ENCODE measurements at regions not wholly inside any gene's neighbourhood (a gene's known extent, or its start where the extent isn't known, plus 50 kb on each side); places are given as distances from the start of the nearest gene placed in this dataset.

- no peak for TF ChIP-seq CTCF (IDR thresholded peaks at IDR 0.05)
- H3K4me1 Mint-ChIP-seq (ENCODE audit: unreplicated experiment), result peaks cover 5% of the 10 kb centered on the region
- H3K4me3 Mint-ChIP-seq (ENCODE audit: unreplicated experiment), result no peak overlapping the region
- H3K9me3 Mint-ChIP-seq (ENCODE audit: unreplicated experiment), result peaks cover 5% of the 10 kb centered on the region
- no peaks in the 10 kb centered on the region for H3K27me3 Mint-ChIP-seq (ENCODE audit: unreplicated experiment)
- H3K27ac Mint-ChIP-seq (ENCODE audit: unreplicated experiment), result no peak overlapping the region
- DNase-seq (ENCODE audit: extremely low spot score, unreplicated experiment), result no peak
- no peaks in the 10 kb centered on the region for H3K36me3 Mint-ChIP-seq (ENCODE audit: unreplicated experiment)
Observed at GRCh38 chr9:116066221-116066620, 87.4 kb upstream of the PAPPA start.

- Mint-ChIP-seq H3K9me3 (ENCODE audit: unreplicated experiment) (peaks cover 5% of the 10 kb centered on the region), H3K36me3 (ENCODE audit: unreplicated experiment) (no peaks in the 10 kb centered on the region), H3K4me3 (ENCODE audit: unreplicated experiment) (no peak overlapping the region), H3K27ac (ENCODE audit: unreplicated experiment) (no peak overlapping the region), H3K27me3 (ENCODE audit: unreplicated experiment) (no peaks in the 10 kb centered on the region), H3K4me1 (ENCODE audit: unreplicated experiment) (peaks cover 5% of the 10 kb centered on the region)
- DNase-seq (ENCODE audit: extremely low spot score, unreplicated experiment), result no peak
- TF ChIP-seq CTCF (IDR thresholded peaks at IDR 0.05), result no peak
Observed at GRCh38 chr9:116067566-116067965, 86.0 kb upstream of the PAPPA start.

GRCh38 chr9:116070256-116070914, 83.2 kb upstream of the PAPPA start:
- no peak for TF ChIP-seq CTCF (IDR thresholded peaks at IDR 0.05)
- Mint-ChIP-seq H3K36me3 (ENCODE audit: unreplicated experiment) (no peaks in the 10 kb centered on the region), H3K9me3 (ENCODE audit: unreplicated experiment) (no peaks in the 10 kb centered on the region), H3K4me3 (ENCODE audit: unreplicated experiment) (no peak overlapping the region), H3K27ac (ENCODE audit: unreplicated experiment) (no peak overlapping the region), H3K4me1 (ENCODE audit: unreplicated experiment) (peaks cover 5% of the 10 kb centered on the region), H3K27me3 (ENCODE audit: unreplicated experiment) (no peaks in the 10 kb centered on the region)
- no peak for DNase-seq (ENCODE audit: extremely low spot score, unreplicated experiment)

DNA sequence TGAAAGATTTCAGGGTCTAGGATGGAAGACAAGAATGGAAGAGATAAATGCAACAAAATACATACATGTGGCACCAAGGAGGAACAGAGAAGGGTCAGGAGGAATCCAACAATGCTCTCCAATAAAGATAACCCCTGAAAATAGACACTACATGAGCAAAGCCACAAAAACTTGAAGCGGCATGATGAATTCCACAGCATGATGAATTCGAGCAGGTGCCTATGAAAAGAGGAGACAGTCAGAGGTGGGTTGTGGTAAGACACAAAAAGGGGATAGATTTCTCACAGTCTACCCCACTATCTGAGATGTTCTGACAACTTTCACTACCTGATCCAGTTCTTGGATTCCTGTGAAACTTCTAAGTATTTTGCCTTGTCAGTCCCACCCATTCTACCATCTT, 81.5 kb upstream of the PAPPA start:
- no peaks in the 10 kb centered on the region for H3K27me3 Mint-ChIP-seq (ENCODE audit: unreplicated experiment)
- no peaks in the 10 kb centered on the region for H3K9me3 Mint-ChIP-seq (ENCODE audit: unreplicated experiment)
- no peak for TF ChIP-seq CTCF (IDR thresholded peaks at IDR 0.05)
- DNase-seq (ENCODE audit: extremely low spot score, unreplicated experiment), result no peak
- peaks cover 4% of the 10 kb centered on the region for H3K4me1 Mint-ChIP-seq (ENCODE audit: unreplicated experiment)
- H3K36me3 Mint-ChIP-seq (ENCODE audit: unreplicated experiment), result no peaks in the 10 kb centered on the region
- H3K4me3 Mint-ChIP-seq (ENCODE audit: unreplicated experiment), result no peak overlapping the region
- H3K27ac Mint-ChIP-seq (ENCODE audit: unreplicated experiment), result no peak overlapping the region

DNA sequence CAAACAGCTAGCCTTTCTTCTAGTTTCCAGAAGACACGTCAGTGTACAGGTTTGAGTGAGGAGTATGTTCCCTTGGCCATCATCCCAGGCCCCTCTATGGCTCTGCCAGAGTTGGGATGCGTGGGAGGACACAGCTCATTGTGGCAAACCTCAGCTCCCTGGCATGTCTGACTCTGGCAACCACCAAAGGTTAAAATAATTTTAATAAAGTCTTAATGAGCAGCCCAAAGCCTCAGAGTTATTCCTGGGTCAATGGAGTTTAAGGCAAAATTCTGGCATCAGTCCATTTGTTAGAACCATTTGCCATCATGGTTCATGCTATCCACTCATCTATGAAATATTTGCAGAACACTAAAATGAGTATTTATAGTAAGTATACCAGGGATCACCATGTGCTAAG, 79.8 kb upstream of the PAPPA start:
- H3K27ac Mint-ChIP-seq (ENCODE audit: unreplicated experiment), result no peak overlapping the region
- DNase-seq (ENCODE audit: extremely low spot score, unreplicated experiment), result no peak
- no peak overlapping the region for H3K4me3 Mint-ChIP-seq (ENCODE audit: unreplicated experiment)

More for the DNA sequence above, 79.8 kb upstream of the PAPPA start:
- Mint-ChIP-seq H3K27me3 (ENCODE audit: unreplicated experiment) (no peaks in the 10 kb centered on the region), H3K4me1 (ENCODE audit: unreplicated experiment) (no peaks in the 10 kb centered on the region), H3K9me3 (ENCODE audit: unreplicated experiment) (no peaks in the 10 kb centered on the region), H3K36me3 (ENCODE audit: unreplicated experiment) (no peaks in the 10 kb centered on the region)
- no peak for TF ChIP-seq CTCF (IDR thresholded peaks at IDR 0.05)
